CD4-positive, alpha-beta T cell (primary cell): ENCODE measurements at regions not wholly inside any gene's neighbourhood (a gene's known extent, or its start where the extent isn't known, plus 50 kb on each side); places are given as distances from the start of the nearest gene placed in this dataset.

Experiments used
- ATAC-seq: fragments of 200-7000 bp; cut with Tn5 transposase; one replicate; pipeline ENCODE4 v1.10.0; 2022; ENCODE audit warnings: mild to moderate bottlenecking; ENCODE audit not compliant: poor library complexity
- CTCF ChIA-PET: fragments of 350-600 bp; sonication (Branson Sonifier 250); formaldehyde crosslinking; loops from one replicate; lab custom pipeline; 2021; ENCODE audit warnings: antibody characterized with exemption, inconsistent platforms; lab: Charles Lee
- POLR2A ChIA-PET: fragments of 350-600 bp; sonication (Branson Sonifier 250); formaldehyde crosslinking; loops from one replicate; lab custom pipeline; 2021; ENCODE audit warnings: antibody characterized with exemption, inconsistent platforms; lab: Charles Lee
- DNase-seq, 14 experiments: peaks; one replicate each; pipeline ENCODE4 v3.0.0-alpha.2; 2013 to 2020; ENCODE audit warnings: mixed read lengths in 2 of 14
- H3K27ac ChIP-seq, 2 donors: one replicate each; pipeline versions ENCODE4 v1.5.1 to v1.7.0; 2013; ENCODE audit warnings: low read length in 2 of 2, low read depth in 1 of 2, mild to moderate bottlenecking in 1 of 2
- H3K27me3 ChIP-seq, 2 experiments: 1 replicate in 1 of 2; 2 replicates in 1 of 2; pipeline versions ENCODE4 v1.6.1 to v1.7.0; 2013; ENCODE audit warnings: low read length in 2 of 2, control low read depth in 1 of 2, mild to moderate bottlenecking in 1 of 2, moderate library complexity in 1 of 2; ENCODE audit not compliant: insufficient read depth in 2 of 2, control insufficient read depth in 1 of 2
- H3K36me3 ChIP-seq: one replicate; pipeline ENCODE4 v1.6.1; 2013; ENCODE audit warnings: low read length, control low read depth; ENCODE audit not compliant: insufficient read depth
- H3K4me1 ChIP-seq: one replicate; pipeline ENCODE4 v1.6.1; 2013; ENCODE audit warnings: low read length, control low read depth; ENCODE audit not compliant: insufficient read depth
- H3K4me3 ChIP-seq: one replicate; pipeline ENCODE4 v1.5.1; 2013; ENCODE audit warnings: mild to moderate bottlenecking, low read length, moderate library complexity
- H3K9me3 ChIP-seq, 2 experiments: 1 replicate in 1 of 2; 2 replicates in 1 of 2; pipeline versions ENCODE4 v1.6.1 to v1.7.0; 2013; ENCODE audit warnings: low read length in 2 of 2, mild to moderate bottlenecking in 2 of 2, control low read depth in 1 of 2, moderate library complexity in 1 of 2; ENCODE audit not compliant: control insufficient read depth in 1 of 2, insufficient read depth in 1 of 2
- H3K27ac Mint-ChIP-seq: one replicate; pipeline ENCODE4 v1.8.0; 2020; ENCODE audit warnings: mixed read lengths
- H3K27me3 Mint-ChIP-seq: one replicate; pipeline ENCODE4 v1.8.0; 2021; ENCODE audit warnings: mixed read lengths
- H3K36me3 Mint-ChIP-seq: one replicate; pipeline ENCODE4 v1.8.0; 2021; ENCODE audit warnings: low read depth, mixed read lengths
- H3K4me1 Mint-ChIP-seq: one replicate; pipeline ENCODE4 v1.8.0; 2021; ENCODE audit warnings: low read depth, mixed read lengths
- H3K4me3 Mint-ChIP-seq: one replicate; pipeline ENCODE4 v1.8.0; 2020; ENCODE audit warnings: mild to moderate bottlenecking, mixed read lengths
- H3K9me3 Mint-ChIP-seq: one replicate; pipeline ENCODE4 v1.8.0; 2020; ENCODE audit warnings: mixed read lengths
- CTCF ChIP-seq: fragments of 200-600 bp; IDR thresholded peaks from one replicate; pipeline ENCODE4 v1.8.0; 2022; ENCODE audit warnings: antibody characterized with exemption, mild to moderate bottlenecking
- intact Hi-C, 2 experiments: fragments of 100-400 bp; cut with DNase I in 1 of 2; cut with micrococcal nuclease in 1 of 2; formaldehyde crosslinking; loops; one replicate each; pipeline versions ENCODE4 v1.15.1 to v1.9.0; 2023 to 2025; cut with DNase I, micrococcal nuclease

GRCh38 chr1:184187097-184187496 lies 135.6 kb downstream of the TSEN15 start:
- TF ChIP-seq CTCF, result no peak
- DNase-seq (no peak), ATAC-seq (no peak)
- intact Hi-C loops, result no loop called here
- Histone ChIP-seq H3K4me1 (no peaks in the 10 kb centered on the region), H3K9me3 (no peaks in the 10 kb centered on the region), H3K27me3 (peaks cover 0 to 6% of the 10 kb centered on the region in 2 experiments), H3K36me3 (no peaks in the 10 kb centered on the region), H3K4me3 (no peak overlapping the region), H3K27ac (no peak overlapping the region)
- CTCF ChIA-PET, result no interaction called here
- H3K36me3 Mint-ChIP-seq, result no peaks in the 10 kb centered on the region
- H3K27ac Mint-ChIP-seq, result no peak overlapping the region
- H3K27me3 Mint-ChIP-seq, result peaks cover 16% of the 10 kb centered on the region
- H3K4me3 Mint-ChIP-seq, result no peak overlapping the region
- POLR2A ChIA-PET, result no interaction called here
- H3K4me1 Mint-ChIP-seq, result no peaks in the 10 kb centered on the region
- no peaks in the 10 kb centered on the region for H3K9me3 Mint-ChIP-seq

- no peak for ATAC-seq
- Mint-ChIP-seq H3K27ac (no peak overlapping the region), H3K9me3 (no peaks in the 10 kb centered on the region), H3K27me3 (peaks cover 16% of the 10 kb centered on the region), H3K4me3 (no peak overlapping the region), H3K36me3 (no peaks in the 10 kb centered on the region), H3K4me1 (no peaks in the 10 kb centered on the region)
- ChIA-PET POLR2A (no interaction called here), CTCF (no interaction called here)
- Histone ChIP-seq H3K27ac (no peak overlapping the region), H3K36me3 (no peaks in the 10 kb centered on the region), H3K4me1 (no peaks in the 10 kb centered on the region), H3K4me3 (no peak overlapping the region), H3K9me3 (no peaks in the 10 kb centered on the region), H3K27me3 (peaks cover 0 to 6% of the 10 kb centered on the region in 2 experiments)
- TF ChIP-seq CTCF, result no peak
- intact Hi-C loops, result no loop called here
- no peak for DNase-seq
Measured at GRCh38 chr1:184188037-184188436, 136.5 kb downstream of the TSEN15 start.

GRCh38 chr1:184189361-184189760 lies 137.8 kb downstream of the TSEN15 start:
- Histone ChIP-seq H3K9me3 (no peaks in the 10 kb centered on the region), H3K36me3 (no peaks in the 10 kb centered on the region), H3K27ac (no peak overlapping the region), H3K4me3 (no peak overlapping the region), H3K27me3 (peaks cover 0 to 6% of the 10 kb centered on the region in 2 experiments), H3K4me1 (no peaks in the 10 kb centered on the region)
- no peak for DNase-seq
- CTCF ChIA-PET, result no interaction called here
- Mint-ChIP-seq H3K9me3 (no peaks in the 10 kb centered on the region), H3K36me3 (no peaks in the 10 kb centered on the region), H3K4me3 (no peak overlapping the region), H3K27me3 (peaks cover 25% of the 10 kb centered on the region), H3K4me1 (no peaks in the 10 kb centered on the region), H3K27ac (no peak overlapping the region)
- intact Hi-C loops, result no loop called here
- no peak for TF ChIP-seq CTCF
- ATAC-seq, result no peak
- POLR2A ChIA-PET, result no interaction called here
